ENCODE measurements at regions not wholly inside any gene's neighbourhood (a gene's known extent, or its start where the extent isn't known, plus 50 kb on each side); places are given as distances from the start of the nearest gene placed in this dataset.

DNA sequence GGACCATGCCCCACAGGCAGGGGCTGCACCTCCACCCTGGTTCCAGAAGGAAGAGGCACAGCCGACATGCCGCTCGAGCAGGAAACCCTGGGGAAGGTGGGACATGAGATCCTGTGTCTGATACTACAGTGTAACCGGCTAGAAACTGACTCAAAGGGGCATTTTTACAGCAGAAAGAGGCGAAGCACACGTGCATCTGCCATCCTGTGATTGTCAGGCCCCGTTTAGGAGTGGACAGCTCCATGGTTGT is 62.7 kb downstream of the SIK1 start:
- DNase-seq, result no peak

GRCh38 chr21:43363506-43364260 is 63.2 kb downstream of the SIK1 start:
- no peak for DNase-seq

DNA sequence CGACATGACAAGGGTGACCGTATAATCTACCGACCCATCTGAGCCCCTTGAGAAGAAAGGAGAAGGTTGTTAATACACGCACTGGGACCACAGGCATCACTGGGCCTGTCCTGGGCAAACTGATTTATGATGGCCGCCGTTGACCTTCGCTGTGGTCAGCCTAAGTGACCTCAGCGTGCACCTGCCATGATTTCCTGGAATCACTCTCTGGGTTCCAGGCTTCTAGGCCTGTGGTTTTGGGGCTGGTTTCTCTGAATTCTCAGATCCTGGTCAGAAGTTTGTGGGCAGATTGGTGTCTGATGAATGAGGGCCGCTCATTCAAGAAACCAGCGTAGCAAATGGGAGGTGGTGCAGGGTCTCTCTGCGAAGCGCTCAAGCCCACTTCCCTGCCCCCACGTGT is 64.0 kb downstream of the SIK1 start:
- peak; percentile 63 for DNase-seq

DNA sequence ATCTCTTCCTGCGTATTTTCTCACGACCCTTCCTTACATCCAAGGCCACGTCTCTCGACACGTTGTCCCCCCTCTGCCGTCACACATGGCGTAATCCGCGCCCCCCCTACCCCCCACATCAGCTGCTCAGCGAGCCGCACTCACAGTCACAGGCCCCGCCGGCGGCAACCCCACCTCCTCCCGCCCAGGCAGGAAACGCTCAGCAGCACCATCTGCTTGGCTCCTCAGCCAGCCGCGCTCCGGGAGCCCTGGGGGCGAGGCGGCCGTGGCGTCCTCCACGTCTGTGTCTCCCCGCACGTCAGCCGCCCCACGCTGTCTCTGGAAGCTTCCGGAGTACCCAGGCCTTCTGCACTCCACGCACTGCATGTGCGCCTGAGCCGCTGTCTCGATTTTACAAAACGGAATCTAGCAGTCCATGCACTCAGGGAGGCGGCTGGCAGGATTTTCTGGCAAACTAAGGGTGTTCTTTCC is 64.6 kb downstream of the SIK1 start:
- DNase-seq, result peak; percentile 85

DNA sequence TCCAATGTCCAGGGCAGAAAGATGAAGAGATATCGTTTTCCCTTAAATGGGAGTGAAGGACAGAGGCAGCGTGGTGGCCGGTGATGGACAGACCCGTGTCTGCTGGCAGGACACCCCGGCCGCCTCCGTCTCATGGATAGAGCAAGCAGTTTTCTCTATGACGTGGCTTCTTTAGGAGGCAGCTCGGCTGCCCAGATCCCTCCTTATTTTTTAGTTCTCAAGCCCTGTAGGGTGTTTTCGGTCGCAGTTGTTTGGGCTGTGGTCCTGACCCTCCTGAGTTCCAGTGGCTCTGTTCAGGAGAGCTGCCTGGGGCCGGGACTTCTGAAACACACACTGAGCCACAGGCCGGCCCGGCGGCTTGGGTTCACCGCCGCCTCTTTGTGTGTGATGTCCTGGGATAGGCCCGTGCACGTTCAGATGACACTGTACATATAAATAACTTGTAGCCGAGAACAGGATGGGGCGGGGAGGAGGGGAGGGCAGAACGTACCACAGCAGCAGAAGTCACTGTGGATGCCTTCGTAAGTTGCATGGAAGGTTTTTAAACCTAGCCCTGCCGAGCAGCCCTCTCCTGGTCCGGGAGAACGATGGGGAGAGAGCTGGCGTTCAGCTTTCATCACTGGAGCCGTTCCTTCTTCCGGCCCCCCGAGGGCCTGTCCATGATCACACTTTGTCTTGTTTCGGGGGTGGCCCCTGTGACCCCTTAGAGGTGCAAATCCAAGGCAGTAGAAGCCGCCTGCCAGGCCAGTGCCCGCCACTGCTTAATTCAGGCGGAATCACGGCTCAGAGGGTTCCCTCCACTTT is 65.2 kb downstream of the SIK1 start:
- DNase-seq, result peak; percentile 64

GRCh38 chr21:43361127-43361492 is 65.8 kb downstream of the SIK1 start:
- no peak for DNase-seq

DNA sequence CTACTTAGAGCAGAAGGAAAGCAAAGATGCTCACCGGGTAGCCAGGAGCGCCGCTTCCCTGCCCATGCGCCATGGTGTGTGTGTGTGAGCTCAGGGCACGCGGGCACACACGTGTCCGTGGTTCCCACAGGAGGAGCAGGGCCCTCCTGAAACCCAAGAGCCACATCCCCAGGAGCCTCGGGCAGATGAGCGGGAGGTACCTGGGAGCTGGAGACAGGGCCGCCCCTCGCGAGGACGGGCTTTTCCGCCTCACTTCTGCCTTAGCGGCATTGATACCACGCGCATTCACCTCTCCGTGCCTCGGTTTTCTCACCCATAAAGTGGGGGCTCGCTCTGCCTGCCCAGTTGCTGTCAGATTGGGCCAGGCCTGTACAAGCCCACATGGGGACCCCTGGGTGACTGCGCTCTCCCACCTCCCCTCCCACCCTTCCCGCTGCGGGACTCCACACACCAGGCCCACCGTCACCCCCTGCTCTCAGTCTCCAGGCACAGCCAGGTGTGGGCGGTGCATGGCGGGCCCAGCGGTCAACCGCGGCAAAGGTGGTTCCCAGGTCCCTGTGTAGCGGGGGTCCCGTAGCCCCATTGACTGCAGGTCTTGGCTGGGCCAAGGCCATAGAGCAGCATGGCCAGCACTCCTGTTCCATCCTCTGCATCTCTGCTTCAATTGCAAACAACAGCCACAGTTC is 66.3 kb downstream of the SIK1 start:
- no peak for DNase-seq

GRCh38 chr21:43358940-43359822 is 67.8 kb downstream of the SIK1 start:
- no peak for DNase-seq

GRCh38 chr21:43357715-43358430 is 69.1 kb downstream of the SIK1 start:
- DNase-seq, result no peak

- no peak for DNase-seq
Measured at GRCh38 chr21:43355925-43356289, 71.0 kb downstream of the SIK1 start.

DNA sequence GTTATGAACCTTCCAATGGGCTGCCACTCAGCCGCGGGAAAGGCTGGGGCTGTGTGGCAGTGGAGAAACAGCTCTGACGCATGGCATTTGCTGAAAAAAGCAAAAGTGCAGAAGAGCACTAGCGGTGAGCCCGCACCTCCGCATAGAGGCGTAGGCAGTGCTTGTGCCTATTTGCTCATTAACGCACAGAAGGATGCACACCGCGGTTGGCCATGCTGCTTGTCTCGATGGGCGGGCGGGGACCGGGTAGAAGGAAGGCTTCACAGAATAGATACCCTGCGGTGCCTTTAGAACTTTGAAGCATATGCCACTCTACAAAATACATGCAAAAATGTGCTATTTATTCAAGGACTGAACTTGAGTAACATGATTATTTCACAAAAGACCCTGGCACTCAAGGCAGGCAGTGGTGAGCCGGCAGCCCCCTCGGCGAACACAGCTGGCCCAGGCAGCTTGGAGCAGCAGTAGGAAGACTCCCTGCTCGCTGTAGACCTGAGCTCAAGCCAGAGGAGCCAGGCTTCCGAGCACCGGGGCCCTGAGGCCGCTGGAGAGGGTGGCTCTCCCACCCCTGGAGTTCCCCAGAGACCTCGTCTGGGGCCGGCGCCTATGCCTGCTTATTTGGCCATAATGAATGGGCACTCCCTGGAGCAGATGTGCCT is 71.5 kb downstream of the SIK1 start:
- DNase-seq, result no peak

DNA sequence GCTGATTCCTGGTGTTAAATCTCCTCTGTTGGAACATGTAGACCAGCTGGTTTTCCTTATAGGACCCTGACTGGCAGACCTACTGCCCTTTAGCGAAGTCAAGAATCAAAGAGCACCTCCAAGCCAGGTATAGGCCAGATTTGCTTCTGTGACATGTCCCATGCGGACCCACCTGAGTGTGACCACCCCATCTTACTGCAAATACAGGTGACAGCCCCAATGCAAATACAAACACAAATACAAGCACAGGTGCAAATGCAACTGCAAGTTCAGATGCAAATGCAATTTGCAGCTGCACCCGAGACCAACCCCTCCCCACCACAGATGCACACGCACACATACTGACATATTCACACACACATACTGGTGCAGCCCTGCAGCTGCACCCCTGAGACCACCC is 72.3 kb downstream of the SIK1 start:
- DNase-seq, result no peak

DNA sequence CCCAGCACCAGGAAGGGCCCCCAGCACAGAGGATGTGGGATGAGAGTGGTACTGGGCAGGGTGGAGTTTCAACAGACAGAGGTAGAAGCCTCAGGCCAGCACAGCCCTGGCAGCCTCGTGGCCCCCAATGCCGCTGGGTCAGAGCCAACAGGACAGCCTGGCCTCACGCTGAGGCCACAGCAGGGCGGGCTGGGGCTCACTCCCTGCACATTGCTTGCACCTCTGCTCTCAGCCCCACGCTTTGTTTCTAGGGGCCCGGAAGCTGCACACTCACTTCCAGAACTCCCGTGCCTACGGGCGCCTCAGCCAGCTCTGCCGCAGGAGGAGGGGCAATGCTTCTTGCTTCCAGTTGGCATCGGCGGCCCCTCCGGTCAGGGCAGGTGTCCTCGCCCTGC is 72.9 kb downstream of the SIK1 start:
- no peak for DNase-seq

- no peak for DNase-seq
Measured at GRCh38 chr21:43353282-43354025, 73.5 kb downstream of the SIK1 start.

GRCh38 chr21:43352568-43353281 is 74.2 kb downstream of the SIK1 start:
- DNase-seq, result no peak

- DNase-seq, result no peak
Measured at GRCh38 chr21:43352154-43352537, 74.8 kb downstream of the SIK1 start.

- no peak for DNase-seq
Measured at GRCh38 chr21:43351501-43352153, 75.3 kb downstream of the SIK1 start.

DNA sequence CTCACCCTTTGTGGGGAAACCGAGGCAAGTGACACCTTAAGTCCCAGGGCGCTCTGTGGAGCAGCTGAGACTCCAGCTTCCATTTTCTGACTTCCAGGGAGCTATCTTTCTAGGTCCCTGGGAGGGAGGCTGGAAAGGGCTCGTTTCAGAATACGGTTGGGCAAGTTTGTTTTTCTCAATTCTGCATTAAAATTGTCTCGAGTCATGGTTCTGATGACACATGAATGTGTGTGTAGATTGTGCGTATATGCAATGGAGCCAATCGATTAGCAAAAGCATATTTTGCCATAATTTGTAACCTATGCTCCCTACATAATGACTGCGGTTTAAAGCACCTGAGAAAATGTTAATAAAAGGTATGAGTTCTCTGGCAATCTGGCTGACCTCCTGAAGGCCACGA is 77.3 kb downstream of the SIK1 start:
- DNase-seq, result no peak

DNA sequence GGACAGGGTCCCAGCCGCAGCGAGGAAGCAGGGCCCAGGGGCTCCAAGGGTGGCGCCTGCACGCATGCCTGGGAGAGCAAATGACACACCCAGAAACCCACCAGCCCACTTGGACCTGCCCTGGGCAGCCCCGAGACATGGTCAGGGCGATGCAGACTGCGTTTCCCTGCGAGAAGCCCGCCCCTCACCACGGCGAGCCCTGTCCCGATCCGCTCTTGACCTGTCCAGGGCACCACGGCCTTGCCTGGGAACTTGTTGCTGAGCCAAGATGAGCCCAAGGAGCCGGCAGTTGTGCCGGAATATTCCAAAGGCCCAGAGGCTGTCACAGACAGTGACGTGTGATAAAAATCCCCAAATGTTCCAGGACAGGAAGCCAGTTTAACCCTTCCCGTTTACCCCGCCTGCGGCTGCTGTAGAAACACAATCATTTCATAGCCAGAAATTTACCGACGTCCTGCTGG is 78.1 kb downstream of the SIK1 start:
- DNase-seq, result no peak

Data from activated CD8-positive, alpha-beta memory T cell treated with anti-CD3 and anti-CD28 coated beads, Interleukin-2, amount 50 U/mL, for 48 hours (primary cell).